Omental fat pad (tissue), 3 donors: ENCODE measurements at regions not wholly inside any gene's neighbourhood (a gene's known extent, or its start where the extent isn't known, plus 50 kb on each side); places are given as distances from the start of the nearest gene placed in this dataset.
A peak's percentile ranks its signal among the peaks of the same experiment; 100 is the strongest.
"Not testable (repeated sequence)": the region's sequence is repeated elsewhere in the genome, so short reads cannot be mapped to it uniquely, and the experiment has no call there.

Experiments
- ATAC-seq: fragments of 150-250 bp; one replicate; pipeline ENCODE4 v1.9.1; 2016; ENCODE audit warnings: mild to moderate bottlenecking, moderate library complexity; ENCODE audit not compliant: low FRiP score
- DNase-seq: peaks from one replicate; pipeline ENCODE4 v3.0.0-alpha.2; 2019; ENCODE audit warnings: low spot score
- TF ChIP-seq, protein P1 (sequence below), 3 donors: fragments of 450-650 bp; IDR thresholded peaks; one replicate each; pipeline ENCODE4 v1.5.1; 2016 to 2017; ENCODE audit warnings: antibody characterized with exemption in 3 of 3, mild to moderate bottlenecking in 3 of 3, moderate library complexity in 2 of 3

DNA sequence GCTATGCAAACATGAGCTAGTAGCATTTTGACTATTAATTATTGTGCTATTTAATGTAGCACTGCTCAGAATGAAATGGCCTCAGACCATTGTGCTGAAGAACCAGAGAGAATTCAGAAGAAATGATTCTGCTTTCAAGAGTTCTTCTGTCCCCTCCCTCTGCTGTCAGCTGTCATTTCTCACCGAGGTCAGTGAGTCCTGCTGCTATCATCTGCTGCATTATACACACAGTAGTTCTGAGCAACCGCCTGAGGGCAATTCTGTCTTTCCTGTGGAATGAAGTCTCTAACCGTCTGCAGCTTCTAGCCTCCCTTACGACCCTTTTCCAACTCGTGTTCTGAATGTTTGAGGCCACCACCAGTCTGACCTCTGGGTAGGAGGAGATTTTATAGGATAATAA is 249.4 kb downstream of the HNRNPD start:
- no peak for DNase-seq
- ATAC-seq = no peak
- TF ChIP-seq, protein P1, sequence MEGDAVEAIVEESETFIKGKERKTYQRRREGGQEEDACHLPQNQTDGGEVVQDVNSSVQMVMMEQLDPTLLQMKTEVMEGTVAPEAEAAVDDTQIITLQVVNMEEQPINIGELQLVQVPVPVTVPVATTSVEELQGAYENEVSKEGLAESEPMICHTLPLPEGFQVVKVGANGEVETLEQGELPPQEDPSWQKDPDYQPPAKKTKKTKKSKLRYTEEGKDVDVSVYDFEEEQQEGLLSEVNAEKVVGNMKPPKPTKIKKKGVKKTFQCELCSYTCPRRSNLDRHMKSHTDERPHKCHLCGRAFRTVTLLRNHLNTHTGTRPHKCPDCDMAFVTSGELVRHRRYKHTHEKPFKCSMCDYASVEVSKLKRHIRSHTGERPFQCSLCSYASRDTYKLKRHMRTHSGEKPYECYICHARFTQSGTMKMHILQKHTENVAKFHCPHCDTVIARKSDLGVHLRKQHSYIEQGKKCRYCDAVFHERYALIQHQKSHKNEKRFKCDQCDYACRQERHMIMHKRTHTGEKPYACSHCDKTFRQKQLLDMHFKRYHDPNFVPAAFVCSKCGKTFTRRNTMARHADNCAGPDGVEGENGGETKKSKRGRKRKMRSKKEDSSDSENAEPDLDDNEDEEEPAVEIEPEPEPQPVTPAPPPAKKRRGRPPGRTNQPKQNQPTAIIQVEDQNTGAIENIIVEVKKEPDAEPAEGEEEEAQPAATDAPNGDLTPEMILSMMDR (IDR thresholded peaks at IDR 0.05) = no peak

DNA sequence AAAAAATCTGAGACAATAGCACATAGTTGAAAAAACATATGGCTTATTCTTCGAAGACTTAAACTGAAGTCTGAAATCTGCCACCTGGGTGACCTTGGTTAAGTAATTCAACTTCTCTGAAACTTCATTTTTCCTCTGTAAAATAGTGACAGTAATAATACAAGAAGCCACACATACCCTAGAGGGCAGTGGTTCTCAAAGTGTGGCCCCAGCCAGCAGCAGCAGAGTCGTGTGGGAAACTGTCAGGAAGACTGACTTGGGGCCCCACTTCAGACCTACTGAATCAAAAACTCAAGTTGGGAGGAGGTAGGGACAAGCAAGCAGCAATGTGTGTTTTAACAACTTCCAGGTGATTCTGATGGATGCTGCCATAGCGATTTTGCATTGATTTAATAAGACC is 249.9 kb downstream of the HNRNPD start:
- TF ChIP-seq, protein P1 (IDR thresholded peaks at IDR 0.05) = no peak
- ATAC-seq (no peak), DNase-seq (no peak)

DNA sequence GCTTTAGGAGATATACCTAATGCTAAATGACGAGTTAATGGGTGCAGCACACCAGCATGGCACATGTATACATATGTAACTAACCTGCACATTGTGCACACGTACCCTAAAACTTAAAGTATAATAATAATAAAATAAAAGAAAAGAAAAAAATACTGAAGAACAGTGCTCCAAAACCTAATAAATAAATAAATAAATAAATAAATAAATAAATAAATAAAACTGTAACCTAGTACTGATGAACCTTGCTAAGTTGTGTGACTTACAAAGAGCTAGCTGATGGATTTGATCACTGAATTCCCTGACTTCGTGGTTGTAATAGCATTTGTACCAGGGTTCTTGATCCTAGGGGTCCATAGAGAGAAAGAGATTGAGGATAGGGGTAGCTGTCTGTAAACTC is 258.6 kb downstream of the HNRNPD start:
- not testable (repeated sequence) for ATAC-seq, DNase-seq

DNA sequence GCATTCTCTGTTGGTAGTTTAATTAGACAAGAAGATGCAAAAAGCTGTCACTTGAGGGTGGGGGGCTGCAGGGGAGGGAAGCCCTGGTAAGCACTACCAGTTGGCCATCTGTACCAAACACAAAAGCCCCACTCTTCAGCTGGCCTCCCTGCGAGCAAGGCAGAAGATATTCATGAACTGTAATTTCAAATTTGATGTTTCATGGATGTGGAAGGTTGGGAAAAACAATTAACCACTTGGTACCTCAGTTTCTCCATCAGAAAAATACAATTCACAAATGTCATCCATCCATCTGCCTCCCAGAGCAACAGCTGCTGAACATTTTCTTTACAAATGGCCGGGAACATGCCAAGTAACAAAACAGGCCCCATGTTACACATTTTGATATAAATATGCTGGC is 265.3 kb downstream of the HNRNPD start:
- DNase-seq = no peak
- TF ChIP-seq, protein P1 (IDR thresholded peaks at IDR 0.05) = no peak
- no peak for ATAC-seq

DNA sequence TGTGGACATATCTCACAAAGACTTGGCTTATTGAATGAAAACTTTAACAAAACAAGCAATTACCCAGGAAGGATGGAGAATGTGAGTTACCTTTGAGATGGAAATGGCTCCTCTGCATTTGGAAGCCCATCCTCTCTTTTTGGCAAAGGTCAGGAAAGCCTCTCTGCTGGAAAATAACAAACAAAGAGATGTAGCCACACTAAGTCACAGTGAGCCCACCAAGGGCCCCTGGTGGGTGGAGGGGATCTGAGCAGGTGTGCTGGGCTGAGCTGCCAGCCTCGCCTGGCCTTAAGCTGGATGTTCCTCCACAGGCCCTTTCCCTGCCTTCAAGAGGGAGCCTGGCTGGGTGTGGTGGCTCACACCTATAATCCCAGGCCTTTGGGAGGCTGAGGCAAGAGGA is 269.2 kb downstream of the HNRNPD start:
- TF ChIP-seq, protein P1 (IDR thresholded peaks at IDR 0.05) = no peak
- no peak for ATAC-seq
- no peak for DNase-seq

DNA sequence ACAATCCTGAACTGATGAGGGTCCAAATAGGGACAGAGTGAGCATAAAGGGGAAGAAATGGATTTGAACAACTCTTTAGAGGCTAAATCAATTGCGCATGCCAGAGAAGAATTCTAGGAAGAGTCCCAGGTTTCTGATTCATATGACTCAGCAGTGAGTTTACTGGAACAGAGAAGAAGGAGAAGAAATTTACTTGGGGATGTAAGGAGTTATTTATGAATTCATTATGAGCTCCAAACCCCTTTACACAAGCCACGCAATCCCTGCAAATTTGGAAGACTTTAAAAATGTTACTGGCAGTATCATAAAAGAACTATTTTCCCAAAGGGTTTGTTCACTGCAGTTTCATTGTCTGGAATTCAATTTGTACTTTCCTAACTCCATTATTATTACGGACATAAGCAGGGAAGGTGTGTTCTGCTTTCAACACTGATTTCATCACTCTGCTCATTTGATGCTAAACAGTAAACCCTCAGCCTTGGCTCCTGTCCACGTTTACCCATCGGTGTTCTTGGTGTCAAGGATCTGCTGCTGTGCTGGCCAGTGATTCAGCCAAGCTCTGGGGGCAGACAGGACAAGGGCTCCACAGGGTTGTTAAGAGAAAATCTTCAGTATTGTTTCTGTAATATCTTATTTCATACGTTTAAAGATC is 273.7 kb downstream of the HNRNPD start:
- ATAC-seq (peak; percentile 57), DNase-seq (no peak)
- TF ChIP-seq, protein P1 (IDR thresholded peaks at IDR 0.05) = no peak

DNA sequence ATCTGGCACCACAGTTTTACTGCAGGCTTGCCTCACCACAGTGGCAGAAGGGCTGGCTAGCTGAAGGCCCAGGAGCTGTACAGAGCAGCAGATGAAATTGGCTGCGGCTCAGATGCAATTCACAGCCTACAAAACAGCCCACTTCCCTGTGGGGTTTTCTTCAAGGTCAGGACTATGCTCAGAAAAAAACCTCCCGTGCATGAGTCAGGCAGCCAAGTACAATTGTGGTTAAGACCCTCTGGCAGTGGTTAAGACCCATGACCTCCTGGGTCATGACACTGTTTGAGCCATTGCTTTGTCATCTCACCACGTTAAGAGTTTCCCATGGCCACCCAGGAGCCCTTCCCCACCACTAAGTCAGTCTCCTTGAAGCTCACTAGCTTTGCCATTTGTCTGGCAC is 276.3 kb downstream of the HNRNPD start:
- DNase-seq (no peak), ATAC-seq (no peak)
- TF ChIP-seq, protein P1 (IDR thresholded peaks at IDR 0.05) = no peak
